ENCODE measurements at regions not wholly inside any gene's neighbourhood (a gene's known extent, or its start where the extent isn't known, plus 50 kb on each side); places are given as distances from the start of the nearest gene placed in this dataset.

GRCh38 chr1:232303222-232303620, 326.7 kb downstream of the SIPA1L2 start:
- TF ChIP-seq EP300 (IDR thresholded peaks at IDR 0.05) (no peak), POLR2A (IDR thresholded peaks at IDR 0.05) (no peak), POLR2AphosphoS5 (IDR thresholded peaks at IDR 0.05) (no peak)
- peaks cover 0 to 14% (median 11%) of the 10 kb centered on the region in 3 donors for H3K4me1 ChIP-seq
- ATAC-seq: no peak
- H3K4me3 ChIP-seq: no peak overlapping the region
- no peaks in the 10 kb centered on the region for H3K9me3 ChIP-seq
- WGBS, 2 donors (ENCODE audit: low coverage in 1 of 2): 94 to 96% methylated on average over 4 to 5 of the region's 5 CpGs
- no peaks in the 10 kb centered on the region for H3K27me3 ChIP-seq
- no peak overlapping the region for H3K27ac ChIP-seq
- no peaks in the 10 kb centered on the region for H3K36me3 ChIP-seq

- H3K4me1 ChIP-seq: peaks cover 0 to 14% (median 11%) of the 10 kb centered on the region in 3 donors
- no peaks in the 10 kb centered on the region for H3K36me3 ChIP-seq
- no peaks in the 10 kb centered on the region for H3K9me3 ChIP-seq
- no peak for TF ChIP-seq POLR2A (IDR thresholded peaks at IDR 0.05)
- no peak for TF ChIP-seq EP300 (IDR thresholded peaks at IDR 0.05)
- WGBS, 2 donors (ENCODE audit: low coverage in 1 of 2): 62 to 66% methylated on average over 3 to 4 of the region's 4 CpGs
- no peaks in the 10 kb centered on the region for H3K27me3 ChIP-seq
- H3K4me3 ChIP-seq: no peak overlapping the region
- ATAC-seq: no peak
- no peak overlapping the region for H3K27ac ChIP-seq
Observed at GRCh38 chr1:232302376-232303221, 327.3 kb downstream of the SIPA1L2 start.

- ATAC-seq: no peak
- WGBS, 2 donors (ENCODE audit: low coverage in 1 of 2): 95 to 96% methylated on average over 8 of the region's 8 CpGs
- no peaks in the 10 kb centered on the region for H3K9me3 ChIP-seq
- TF ChIP-seq POLR2AphosphoS5 (IDR thresholded peaks at IDR 0.05) (no peak), POLR2A (IDR thresholded peaks at IDR 0.05) (no peak), EP300 (IDR thresholded peaks at IDR 0.05) (no peak)
- TF ChIP-seq, protein P1, sequence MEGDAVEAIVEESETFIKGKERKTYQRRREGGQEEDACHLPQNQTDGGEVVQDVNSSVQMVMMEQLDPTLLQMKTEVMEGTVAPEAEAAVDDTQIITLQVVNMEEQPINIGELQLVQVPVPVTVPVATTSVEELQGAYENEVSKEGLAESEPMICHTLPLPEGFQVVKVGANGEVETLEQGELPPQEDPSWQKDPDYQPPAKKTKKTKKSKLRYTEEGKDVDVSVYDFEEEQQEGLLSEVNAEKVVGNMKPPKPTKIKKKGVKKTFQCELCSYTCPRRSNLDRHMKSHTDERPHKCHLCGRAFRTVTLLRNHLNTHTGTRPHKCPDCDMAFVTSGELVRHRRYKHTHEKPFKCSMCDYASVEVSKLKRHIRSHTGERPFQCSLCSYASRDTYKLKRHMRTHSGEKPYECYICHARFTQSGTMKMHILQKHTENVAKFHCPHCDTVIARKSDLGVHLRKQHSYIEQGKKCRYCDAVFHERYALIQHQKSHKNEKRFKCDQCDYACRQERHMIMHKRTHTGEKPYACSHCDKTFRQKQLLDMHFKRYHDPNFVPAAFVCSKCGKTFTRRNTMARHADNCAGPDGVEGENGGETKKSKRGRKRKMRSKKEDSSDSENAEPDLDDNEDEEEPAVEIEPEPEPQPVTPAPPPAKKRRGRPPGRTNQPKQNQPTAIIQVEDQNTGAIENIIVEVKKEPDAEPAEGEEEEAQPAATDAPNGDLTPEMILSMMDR (IDR thresholded peaks at IDR 0.05): no peak
- H3K4me1 ChIP-seq: peaks cover 0 to 8% (median 7%) of the 10 kb centered on the region in 3 donors
- no peak overlapping the region for H3K4me3 ChIP-seq
- H3K27ac ChIP-seq: no peak overlapping the region
- H3K27me3 ChIP-seq: no peaks in the 10 kb centered on the region
- no peaks in the 10 kb centered on the region for H3K36me3 ChIP-seq
Observed at GRCh38 chr1:232301246-232301645, 328.7 kb downstream of the SIPA1L2 start.

GRCh38 chr1:232300466-232300865, 329.5 kb downstream of the SIPA1L2 start:
- WGBS, 2 donors (ENCODE audit: low coverage in 1 of 2): 86 to 96% methylated on average over 2 of the region's 2 CpGs
- no peaks in the 10 kb centered on the region for H3K36me3 ChIP-seq
- H3K4me1 ChIP-seq: peaks cover 0 to under 1% (median 0%) of the 10 kb centered on the region in 3 donors
- no peaks in the 10 kb centered on the region for H3K27me3 ChIP-seq
- no peak overlapping the region for H3K4me3 ChIP-seq
- TF ChIP-seq POLR2AphosphoS5 (IDR thresholded peaks at IDR 0.05) (no peak), POLR2A (IDR thresholded peaks at IDR 0.05) (no peak), EP300 (IDR thresholded peaks at IDR 0.05) (no peak)
- TF ChIP-seq, protein P1 (IDR thresholded peaks at IDR 0.05): no peak
- ATAC-seq: no peak
- no peaks in the 10 kb centered on the region for H3K9me3 ChIP-seq
- H3K27ac ChIP-seq: no peak overlapping the region

DNA sequence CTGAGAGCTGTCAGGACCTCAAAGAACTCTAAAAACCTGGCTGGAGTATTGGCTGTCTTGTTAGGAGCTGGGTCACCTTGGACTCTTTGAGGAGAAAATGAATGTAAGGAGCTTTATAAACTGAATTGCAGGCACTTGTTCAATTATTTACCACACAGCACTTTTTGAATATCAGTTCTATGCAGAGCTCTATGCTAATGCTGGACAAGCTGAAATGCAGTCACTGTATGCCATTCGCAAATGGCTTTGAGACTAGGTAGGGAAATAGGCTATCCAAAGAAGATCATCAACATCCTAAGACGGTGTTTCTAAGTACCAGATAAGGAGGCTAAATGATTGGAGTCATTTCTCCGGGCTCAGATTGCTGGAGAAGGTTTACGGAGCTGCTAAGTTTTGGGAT, 333.5 kb downstream of the SIPA1L2 start:
- no peak overlapping the region for H3K4me3 ChIP-seq
- no peak for ATAC-seq
- no peaks in the 10 kb centered on the region for H3K9me3 ChIP-seq
- H3K27me3 ChIP-seq: no peaks in the 10 kb centered on the region
- H3K27ac ChIP-seq: no peak overlapping the region
- no peak for TF ChIP-seq POLR2AphosphoS5 (IDR thresholded peaks at IDR 0.05)
- TF ChIP-seq, protein P1 (IDR thresholded peaks at IDR 0.05): no peak
- TF ChIP-seq EP300 (IDR thresholded peaks at IDR 0.05): no peak
- H3K36me3 ChIP-seq: no peaks in the 10 kb centered on the region
- H3K4me1 ChIP-seq: peaks cover 0 to 14% (median 2%) of the 10 kb centered on the region in 3 donors
- 96 to 100% methylated on average over 1 to 4 of the region's 4 CpGs for WGBS, 2 donors (ENCODE audit: low coverage in 1 of 2)

GRCh38 chr1:232293361-232293760, 336.6 kb downstream of the SIPA1L2 start:
- H3K4me1 ChIP-seq: peaks cover under 1 to 20% (median 2%) of the 10 kb centered on the region in 3 donors
- no peaks in the 10 kb centered on the region for H3K36me3 ChIP-seq
- no peaks in the 10 kb centered on the region for H3K27me3 ChIP-seq
- WGBS, 2 donors (ENCODE audit: low coverage in 1 of 2): 93 to 97% methylated on average over 3 of the region's 3 CpGs
- H3K4me3 ChIP-seq: no peak overlapping the region
- TF ChIP-seq EP300 (IDR thresholded peaks at IDR 0.05): no peak
- no peak for ATAC-seq
- H3K9me3 ChIP-seq: no peaks in the 10 kb centered on the region
- H3K27ac ChIP-seq: no peak overlapping the region

Measured in gastroesophageal sphincter (tissue), 4 donors.